ENCODE measurements at regions not wholly inside any gene's neighbourhood (a gene's known extent, or its start where the extent isn't known, plus 50 kb on each side); places are given as distances from the start of the nearest gene placed in this dataset.
"Not testable (repeated sequence)": the region's sequence is repeated elsewhere in the genome, so short reads cannot be mapped to it uniquely, and the experiment has no call there.

GRCh38 chr5:176748073-176748966, 62.0 kb upstream of the UNC5A start:
- H3K36me3 Mint-ChIP-seq (ENCODE audit: low read depth) = no peaks in the 10 kb centered on the region
- peaks cover 49% of the 10 kb centered on the region for H3K27me3 Mint-ChIP-seq (ENCODE audit: low read depth)
- no peaks in the 10 kb centered on the region for H3K9me3 Mint-ChIP-seq
- H3K4me3 Mint-ChIP-seq = no peak overlapping the region
- no peak overlapping the region for H3K27ac Mint-ChIP-seq
- peaks cover 5% of the 10 kb centered on the region for H3K4me1 Mint-ChIP-seq (ENCODE audit: low read depth)
- no peak for DNase-seq (ENCODE audit: low spot score)

DNA sequence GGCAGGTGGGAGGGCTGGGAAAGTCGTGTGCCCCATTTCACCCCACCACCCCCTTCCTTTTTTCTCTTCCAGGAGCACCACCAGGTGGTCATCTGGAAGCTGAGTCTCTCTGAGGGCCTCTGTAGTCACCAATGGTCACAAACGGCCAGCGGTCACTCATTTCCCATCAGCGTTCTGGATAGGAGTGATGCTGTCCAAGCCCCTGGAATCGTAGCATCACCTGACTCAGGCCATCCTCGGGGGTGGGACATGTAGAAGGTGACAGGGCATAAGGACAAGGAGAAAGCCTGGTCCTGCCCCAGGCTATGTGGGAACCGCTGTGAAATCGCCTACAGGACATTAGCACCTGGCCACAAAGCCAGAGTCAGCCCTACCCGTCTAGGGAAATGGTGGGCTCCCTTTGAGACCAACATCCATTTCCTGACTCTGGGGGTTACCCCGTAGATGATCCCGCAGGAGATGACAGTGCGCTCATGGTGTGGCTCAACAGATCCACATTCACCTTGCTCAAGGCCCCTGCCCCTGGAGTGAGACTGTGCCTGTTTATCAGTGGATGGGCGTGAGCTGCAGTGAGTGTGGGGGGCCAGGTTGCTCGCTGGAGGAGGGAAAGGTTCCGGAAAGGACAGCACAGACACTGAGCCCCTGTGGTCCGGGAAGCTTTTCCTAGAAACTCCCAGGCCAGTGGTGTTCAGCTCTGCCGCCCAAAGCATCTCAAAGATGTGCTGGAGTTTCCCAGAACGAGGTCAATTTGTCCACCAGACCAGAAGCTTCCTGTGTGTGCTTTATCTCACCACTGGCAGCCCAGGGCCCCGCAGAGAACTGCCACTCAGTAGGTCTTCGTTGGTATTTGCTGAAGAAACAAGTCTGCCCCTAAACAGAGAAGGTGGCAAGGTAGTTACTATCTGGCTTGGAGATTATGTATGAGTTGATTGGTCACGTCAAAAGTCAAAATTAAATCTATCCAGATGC, 61.1 kb upstream of the UNC5A start:
- no peak for DNase-seq (ENCODE audit: low spot score)

GRCh38 chr5:176750144-176750543, 60.2 kb upstream of the UNC5A start:
- Mint-ChIP-seq H3K36me3 (ENCODE audit: low read depth) (no peaks in the 10 kb centered on the region), H3K27ac (no peak overlapping the region), H3K27me3 (ENCODE audit: low read depth) (peaks cover 32% of the 10 kb centered on the region), H3K4me3 (no peak overlapping the region), H3K9me3 (no peaks in the 10 kb centered on the region), H3K4me1 (ENCODE audit: low read depth) (peaks cover 5% of the 10 kb centered on the region)
- DNase-seq (ENCODE audit: low spot score) = no peak

More for the DNA sequence above, 61.1 kb upstream of the UNC5A start:
- Mint-ChIP-seq H3K27me3 (ENCODE audit: low read depth) (peaks cover 41% of the 10 kb centered on the region), H3K9me3 (no peaks in the 10 kb centered on the region), H3K4me1 (ENCODE audit: low read depth) (peaks cover 5% of the 10 kb centered on the region), H3K4me3 (no peak overlapping the region), H3K36me3 (ENCODE audit: low read depth) (no peaks in the 10 kb centered on the region), H3K27ac (no peak overlapping the region)

DNA sequence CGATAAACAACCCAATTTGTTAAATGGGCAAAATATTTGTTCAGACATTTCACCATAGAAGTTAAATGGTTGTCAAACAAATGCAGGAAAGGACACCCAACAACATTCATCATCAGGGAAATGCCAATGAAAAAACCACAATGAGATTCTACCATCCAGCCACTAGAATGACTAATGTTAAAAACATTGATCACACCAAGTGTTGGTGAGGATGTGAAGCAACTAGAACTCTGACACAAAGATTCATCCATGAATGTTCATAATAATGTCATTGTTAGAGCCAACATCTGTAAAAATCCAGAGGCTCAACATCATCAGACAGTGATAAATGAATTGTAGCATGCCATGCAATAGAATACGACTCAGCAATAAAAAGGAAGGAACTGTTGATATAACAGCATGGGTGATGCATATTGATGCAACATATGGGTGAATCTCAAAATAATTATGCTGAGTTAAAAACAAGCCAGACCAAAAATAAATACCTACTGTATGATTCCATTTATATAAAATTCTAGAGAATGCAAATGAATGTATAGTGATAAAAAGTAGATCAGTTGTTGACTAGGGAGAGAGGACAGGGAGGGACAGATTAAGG, 55.9 kb upstream of the UNC5A start:
- H3K36me3 Mint-ChIP-seq (ENCODE audit: low read depth) = no peaks in the 10 kb centered on the region
- no peaks in the 10 kb centered on the region for H3K9me3 Mint-ChIP-seq
- H3K4me3 Mint-ChIP-seq = no peak overlapping the region
- H3K4me1 Mint-ChIP-seq (ENCODE audit: low read depth) = no peaks in the 10 kb centered on the region
- DNase-seq (ENCODE audit: low spot score) = no peak
- H3K27ac Mint-ChIP-seq = no peak overlapping the region
- H3K27me3 Mint-ChIP-seq (ENCODE audit: low read depth) = peaks cover 33% of the 10 kb centered on the region

- H3K4me1 Mint-ChIP-seq (ENCODE audit: low read depth); H3K27ac Mint-ChIP-seq; H3K9me3 Mint-ChIP-seq; H3K36me3 Mint-ChIP-seq (ENCODE audit: low read depth); H3K4me3 Mint-ChIP-seq; DNase-seq (ENCODE audit: low spot score): not testable (repeated sequence)
- peaks cover 28% of the 10 kb centered on the region for H3K27me3 Mint-ChIP-seq (ENCODE audit: low read depth)
Measured at GRCh38 chr5:176755593-176755992, 54.8 kb upstream of the UNC5A start.

- H3K36me3 Mint-ChIP-seq (ENCODE audit: low read depth); DNase-seq (ENCODE audit: low spot score); H3K4me1 Mint-ChIP-seq (ENCODE audit: low read depth); H3K27ac Mint-ChIP-seq; H3K9me3 Mint-ChIP-seq; H3K4me3 Mint-ChIP-seq: not testable (repeated sequence)
- peaks cover 19% of the 10 kb centered on the region for H3K27me3 Mint-ChIP-seq (ENCODE audit: low read depth)
Measured at GRCh38 chr5:176757569-176757968, 52.8 kb upstream of the UNC5A start.
